Activated effector memory CD4-positive, alpha-beta T cell treated with Interleukin-2 at 50 U/mL for 16 hours (primary cell): ENCODE measurements at regions not wholly inside any gene's neighbourhood (a gene's known extent, or its start where the extent isn't known, plus 50 kb on each side); places are given as distances from the start of the nearest gene placed in this dataset.
"Not testable (repeated sequence)": the region's sequence is repeated elsewhere in the genome, so short reads cannot be mapped to it uniquely, and the experiment has no call there.

ENCODE experiments used
- DNase-seq: peaks from one replicate; pipeline ENCODE4 v3.0.0-alpha.2; 2020

GRCh38 chr13:84823528-84823927, 941.3 kb upstream of the SLITRK1 start:
- DNase-seq = no peak

- no peak for DNase-seq
These were observed 939.0 kb upstream of the SLITRK1 start for GRCh38 chr13:84821261-84821660.

GRCh38 chr13:84816567-84817105, 934.4 kb upstream of the SLITRK1 start:
- DNase-seq = no peak

GRCh38 chr13:84812789-84813188, 930.5 kb upstream of the SLITRK1 start:
- no peak for DNase-seq

GRCh38 chr13:84812078-84812477, 929.8 kb upstream of the SLITRK1 start:
- no peak for DNase-seq

GRCh38 chr13:84810781-84811180, 928.5 kb upstream of the SLITRK1 start:
- DNase-seq = no peak

- no peak for DNase-seq
These were observed 919.8 kb upstream of the SLITRK1 start for GRCh38 chr13:84802073-84802472.

- DNase-seq = no peak
These were observed 902.3 kb upstream of the SLITRK1 start for GRCh38 chr13:84784443-84785153.

GRCh38 chr13:84777316-84777715, 895.0 kb upstream of the SLITRK1 start:
- no peak for DNase-seq

GRCh38 chr13:84776593-84776992, 894.3 kb upstream of the SLITRK1 start:
- DNase-seq = no peak

GRCh38 chr13:84775920-84776319, 893.6 kb upstream of the SLITRK1 start:
- DNase-seq = not testable (repeated sequence)

- DNase-seq = no peak
These were observed 891.8 kb upstream of the SLITRK1 start for GRCh38 chr13:84774111-84774510.

GRCh38 chr13:84760956-84761355, 878.7 kb upstream of the SLITRK1 start:
- DNase-seq = no peak

- DNase-seq = no peak
These were observed 866.9 kb upstream of the SLITRK1 start for GRCh38 chr13:84749126-84749525.

GRCh38 chr13:84745051-84745551, 862.8 kb upstream of the SLITRK1 start:
- no peak for DNase-seq

- DNase-seq = no peak
These were observed 861.9 kb upstream of the SLITRK1 start for GRCh38 chr13:84744203-84744602.

GRCh38 chr13:84741253-84741652, 859.0 kb upstream of the SLITRK1 start:
- no peak for DNase-seq

- DNase-seq = no peak
These were observed 856.7 kb upstream of the SLITRK1 start for GRCh38 chr13:84739021-84739420.

GRCh38 chr13:84737661-84738060, 855.4 kb upstream of the SLITRK1 start:
- DNase-seq = no peak

- DNase-seq = no peak
These were observed 848.1 kb upstream of the SLITRK1 start for GRCh38 chr13:84730376-84730775.

- no peak for DNase-seq
These were observed 823.9 kb upstream of the SLITRK1 start for GRCh38 chr13:84705982-84706710.

- no peak for DNase-seq
These were observed 819.9 kb upstream of the SLITRK1 start for GRCh38 chr13:84702174-84702573.

GRCh38 chr13:84697591-84697990, 815.3 kb upstream of the SLITRK1 start:
- DNase-seq = not testable (repeated sequence)

GRCh38 chr13:84686973-84687372, 804.7 kb upstream of the SLITRK1 start:
- DNase-seq = no peak
